ENCODE measurements at regions not wholly inside any gene's neighbourhood (a gene's known extent, or its start where the extent isn't known, plus 50 kb on each side); places are given as distances from the start of the nearest gene placed in this dataset.

GRCh38 chr3:146892041-146892440, 286.9 kb upstream of the PLSCR5 start:
- H3K36me3 ChIP-seq = no peaks in the 10 kb centered on the region
- no peak overlapping the region for H3K4me3 ChIP-seq
- no peaks in the 10 kb centered on the region for H3K4me1 ChIP-seq
- TF ChIP-seq CTCF (IDR thresholded peaks at IDR 0.05) (no peak), POLR2AphosphoS5 (IDR thresholded peaks at IDR 0.05) (no peak), EP300 (IDR thresholded peaks at IDR 0.05) (no peak), POLR2A (IDR thresholded peaks at IDR 0.05) (no peak)
- no peaks in the 10 kb centered on the region for H3K27me3 ChIP-seq
- WGBS = 85% methylated on average over 5 of the region's 5 CpGs
- no peak for DNase-seq (ENCODE audit: low spot score in 2 of 2)
- H3K9me3 ChIP-seq = no peaks in the 10 kb centered on the region
- no peak overlapping the region for H3K27ac ChIP-seq

DNA sequence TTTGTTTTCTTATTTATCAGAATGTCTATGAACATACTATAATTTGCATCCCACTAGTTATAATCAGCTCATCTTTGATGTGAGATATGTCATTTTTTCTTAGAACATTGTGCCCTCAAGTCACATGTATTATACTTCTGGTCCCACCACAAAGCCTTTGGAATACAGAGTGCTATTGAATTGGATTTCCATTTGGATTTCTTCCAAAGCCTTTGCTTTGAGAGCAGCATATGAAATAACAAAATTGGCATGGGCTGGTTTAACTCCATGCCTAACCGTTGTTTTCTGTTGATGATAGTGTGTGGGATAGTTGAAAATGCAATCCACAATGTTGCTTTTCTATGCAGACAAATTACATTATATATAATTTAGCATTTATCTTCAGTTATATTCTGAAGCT, 284.5 kb upstream of the PLSCR5 start:
- TF ChIP-seq EP300 (IDR thresholded peaks at IDR 0.05) = no peak
- no peak for DNase-seq (ENCODE audit: low spot score in 2 of 2)
- H3K4me1 ChIP-seq = no peaks in the 10 kb centered on the region
- no peak overlapping the region for H3K27ac ChIP-seq
- WGBS = 48% methylated on average over 1 of the region's 1 CpG
- no peaks in the 10 kb centered on the region for H3K27me3 ChIP-seq
- H3K36me3 ChIP-seq = no peaks in the 10 kb centered on the region
- H3K4me3 ChIP-seq = no peak overlapping the region
- no peaks in the 10 kb centered on the region for H3K9me3 ChIP-seq

DNA sequence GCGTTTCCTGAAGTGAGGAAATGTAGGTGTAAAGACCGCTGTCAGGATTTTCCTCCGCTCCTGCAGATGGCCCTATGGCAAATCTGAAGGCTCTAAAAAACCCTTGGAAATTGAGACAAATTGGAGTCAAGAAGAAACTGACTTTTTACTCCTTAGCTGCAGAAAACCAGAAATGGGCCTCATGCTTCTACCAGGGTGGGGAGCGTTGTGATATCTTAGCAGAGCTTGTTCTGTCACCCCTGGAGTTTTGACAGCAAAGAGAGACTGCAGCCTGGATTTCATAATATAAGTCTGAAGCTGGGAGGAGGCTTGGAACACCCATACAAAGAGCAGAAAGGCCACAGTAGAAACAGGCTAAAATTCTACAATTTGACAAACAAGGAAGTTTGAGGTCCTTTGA, 283.0 kb upstream of the PLSCR5 start:
- Histone ChIP-seq H3K27ac (no peak overlapping the region), H3K4me1 (no peaks in the 10 kb centered on the region), H3K9me3 (no peaks in the 10 kb centered on the region), H3K36me3 (no peaks in the 10 kb centered on the region), H3K27me3 (no peaks in the 10 kb centered on the region), H3K4me3 (no peak overlapping the region)
- DNase-seq (ENCODE audit: low spot score in 2 of 2) = no peak
- 78% methylated on average over 4 of the region's 4 CpGs for WGBS
- TF ChIP-seq CTCF (IDR thresholded peaks at IDR 0.05) = no peak
- TF ChIP-seq EP300 (IDR thresholded peaks at IDR 0.05) = no peak
- no peak for TF ChIP-seq POLR2AphosphoS5 (IDR thresholded peaks at IDR 0.05)

DNA sequence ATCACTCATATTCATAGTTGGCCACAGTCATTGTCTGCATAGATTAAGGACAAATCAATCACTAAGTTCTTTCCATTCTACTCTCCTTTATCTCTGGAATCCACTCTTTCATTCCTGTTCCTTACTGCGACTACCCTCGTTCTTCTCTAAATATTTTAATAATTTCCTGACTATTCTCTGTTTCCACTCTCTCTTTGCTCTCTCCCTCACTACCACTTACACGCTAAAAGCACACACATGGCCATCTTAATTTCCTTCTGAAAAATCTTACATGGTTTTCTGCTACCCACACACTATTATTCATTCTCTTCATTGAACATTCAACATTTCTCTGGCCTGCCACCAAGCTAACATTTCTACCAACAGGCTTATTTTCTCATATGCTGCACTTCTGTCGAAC, 279.6 kb upstream of the PLSCR5 start:
- no peaks in the 10 kb centered on the region for H3K4me1 ChIP-seq
- no peak for DNase-seq (ENCODE audit: low spot score in 2 of 2)
- H3K27me3 ChIP-seq = no peaks in the 10 kb centered on the region
- H3K4me3 ChIP-seq = no peak overlapping the region
- H3K9me3 ChIP-seq = no peaks in the 10 kb centered on the region
- no peak overlapping the region for H3K27ac ChIP-seq
- no peak for TF ChIP-seq POLR2A (IDR thresholded peaks at IDR 0.05)
- no peak for TF ChIP-seq POLR2AphosphoS5 (IDR thresholded peaks at IDR 0.05)
- TF ChIP-seq EP300 (IDR thresholded peaks at IDR 0.05) = no peak
- no peak for TF ChIP-seq CTCF (IDR thresholded peaks at IDR 0.05)
- 70% methylated on average over 4 of the region's 4 CpGs for WGBS
- H3K36me3 ChIP-seq = no peaks in the 10 kb centered on the region

DNA sequence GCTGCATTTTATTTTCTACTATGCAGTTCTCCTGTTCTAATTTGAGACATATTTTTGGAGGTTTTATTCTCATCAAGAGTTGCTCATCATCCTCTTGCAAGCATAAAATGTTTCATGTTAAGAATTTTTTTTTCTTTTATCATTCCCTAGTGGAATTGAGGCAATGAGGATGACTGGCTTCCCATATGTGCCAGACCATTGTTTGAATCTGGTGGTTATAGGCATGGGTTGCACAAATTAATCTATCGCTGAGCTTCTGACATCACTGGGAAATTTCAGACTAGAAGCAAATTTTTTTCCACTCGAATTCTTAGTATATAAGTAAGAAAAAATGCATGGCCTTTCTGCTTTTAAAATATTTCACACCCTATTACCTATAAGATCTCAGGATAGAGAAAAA, 279.1 kb upstream of the PLSCR5 start:
- H3K36me3 ChIP-seq = no peaks in the 10 kb centered on the region
- 72% methylated on average over 2 of the region's 2 CpGs for WGBS
- DNase-seq (ENCODE audit: low spot score in 2 of 2) = no peak
- H3K4me3 ChIP-seq = no peak overlapping the region
- H3K27ac ChIP-seq = no peak overlapping the region
- no peaks in the 10 kb centered on the region for H3K9me3 ChIP-seq
- TF ChIP-seq POLR2AphosphoS5 (IDR thresholded peaks at IDR 0.05) = no peak
- TF ChIP-seq POLR2A (IDR thresholded peaks at IDR 0.05) = no peak
- H3K27me3 ChIP-seq = no peaks in the 10 kb centered on the region
- H3K4me1 ChIP-seq = no peaks in the 10 kb centered on the region

DNA sequence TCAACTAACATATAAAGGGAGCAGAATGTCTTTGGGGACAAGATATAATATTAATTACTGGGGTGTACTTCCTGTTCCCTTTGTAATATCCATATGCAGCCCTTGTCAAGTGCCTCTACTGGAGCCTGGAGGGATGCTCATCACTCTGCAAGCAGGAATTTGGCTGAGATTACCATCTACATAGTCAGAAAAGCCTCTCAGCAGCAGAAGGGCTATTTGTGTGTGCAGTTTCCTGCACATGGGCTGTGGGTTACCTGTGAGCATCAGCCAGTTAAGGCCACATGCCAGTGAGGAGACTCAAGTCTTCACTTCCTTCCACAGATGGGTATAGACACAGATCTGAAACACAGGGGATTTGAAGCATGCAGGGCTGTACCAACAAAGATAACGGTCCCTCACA, 278.1 kb upstream of the PLSCR5 start:
- Histone ChIP-seq H3K36me3 (no peaks in the 10 kb centered on the region), H3K27ac (no peak overlapping the region), H3K27me3 (no peaks in the 10 kb centered on the region), H3K9me3 (no peaks in the 10 kb centered on the region), H3K4me3 (no peak overlapping the region), H3K4me1 (no peaks in the 10 kb centered on the region)
- 65% methylated on average over 1 of the region's 1 CpG for WGBS
- no peak for TF ChIP-seq POLR2AphosphoS5 (IDR thresholded peaks at IDR 0.05)
- TF ChIP-seq CTCF (IDR thresholded peaks at IDR 0.05) = no peak
- no peak for TF ChIP-seq POLR2A (IDR thresholded peaks at IDR 0.05)
- TF ChIP-seq EP300 (IDR thresholded peaks at IDR 0.05) = no peak
- no peak for DNase-seq (ENCODE audit: low spot score in 2 of 2)

Measured in suprapubic skin (tissue), 4 donors.